Activated naive CD4-positive, alpha-beta T cell treated with anti-CD3 and anti-CD28 coated beads for 36 hours (primary cell): ENCODE measurements at regions not wholly inside any gene's neighbourhood (a gene's known extent, or its start where the extent isn't known, plus 50 kb on each side); places are given as distances from the start of the nearest gene placed in this dataset.
"Not testable (repeated sequence)": the region's sequence is repeated elsewhere in the genome, so short reads cannot be mapped to it uniquely, and the experiment has no call there.

ENCODE experiments used
- CTCF ChIA-PET: fragments of 350-600 bp; sonication (Branson Sonifier 250); formaldehyde crosslinking; loops from one replicate; lab custom pipeline; 2021; ENCODE audit warnings: antibody characterized with exemption; lab: Charles Lee
- DNase-seq: peaks from one replicate; pipeline ENCODE4 v3.0.0-alpha.2; 2020
- H3K27ac Mint-ChIP-seq: one replicate; pipeline ENCODE4 v1.8.0; 2021; ENCODE audit warnings: mild to moderate bottlenecking, mixed read lengths
- H3K27me3 Mint-ChIP-seq: one replicate; pipeline ENCODE4 v1.8.0; 2021; ENCODE audit warnings: low read depth, mixed read lengths
- H3K36me3 Mint-ChIP-seq: one replicate; pipeline ENCODE4 v1.8.0; 2021; ENCODE audit warnings: low read depth, mixed read lengths
- H3K4me1 Mint-ChIP-seq: one replicate; pipeline ENCODE4 v1.8.0; 2021; ENCODE audit warnings: low read depth, mixed read lengths
- H3K4me3 Mint-ChIP-seq: one replicate; pipeline ENCODE4 v1.8.0; 2021; ENCODE audit warnings: mild to moderate bottlenecking, moderate library complexity, mixed read lengths
- H3K9me3 Mint-ChIP-seq: one replicate; pipeline ENCODE4 v1.8.0; 2021; ENCODE audit warnings: mixed read lengths
- intact Hi-C: fragments of 100-400 bp; cut with micrococcal nuclease; formaldehyde crosslinking; loops from one replicate; pipeline ENCODE4 v1.15.1; 2023

- CTCF ChIA-PET, result no interaction called here
- Mint-ChIP-seq H3K4me1 (peaks cover 3% of the 10 kb centered on the region), H3K9me3 (no peaks in the 10 kb centered on the region)
Measured at GRCh38 chr7:77484785-77485184, 52.3 kb upstream of the PTPN12 start.

GRCh38 chr7:77482015-77482414 lies 55.1 kb upstream of the PTPN12 start:
- no peaks in the 10 kb centered on the region for H3K36me3 Mint-ChIP-seq
- no peaks in the 10 kb centered on the region for H3K27me3 Mint-ChIP-seq
- no peaks in the 10 kb centered on the region for H3K9me3 Mint-ChIP-seq
- no peak overlapping the region for H3K27ac Mint-ChIP-seq
- no peak for DNase-seq
- peaks cover 3% of the 10 kb centered on the region for H3K4me1 Mint-ChIP-seq
- no peak overlapping the region for H3K4me3 Mint-ChIP-seq
- intact Hi-C loops, result no loop called here
- CTCF ChIA-PET, result no interaction called here

More at GRCh38 chr7:77484785-77485184, 52.3 kb upstream of the PTPN12 start:
- H3K4me3 Mint-ChIP-seq, result no peak overlapping the region
- intact Hi-C loops, result no loop called here
- DNase-seq, result no peak
- H3K27me3 Mint-ChIP-seq, result no peaks in the 10 kb centered on the region
- H3K36me3 Mint-ChIP-seq, result no peaks in the 10 kb centered on the region
- no peak overlapping the region for H3K27ac Mint-ChIP-seq

- H3K27ac Mint-ChIP-seq, result no peak overlapping the region
- H3K4me1 Mint-ChIP-seq, result peaks cover 3% of the 10 kb centered on the region
- intact Hi-C loops, result no loop called here
- no peak for DNase-seq
- CTCF ChIA-PET, result no interaction called here
- H3K27me3 Mint-ChIP-seq, result no peaks in the 10 kb centered on the region
- no peaks in the 10 kb centered on the region for H3K9me3 Mint-ChIP-seq
- no peak overlapping the region for H3K4me3 Mint-ChIP-seq
- H3K36me3 Mint-ChIP-seq, result no peaks in the 10 kb centered on the region
Measured at GRCh38 chr7:77481615-77482014, 55.5 kb upstream of the PTPN12 start.

- DNase-seq, intact Hi-C loops, H3K27me3 Mint-ChIP-seq, H3K4me3 Mint-ChIP-seq, H3K9me3 Mint-ChIP-seq, H3K4me1 Mint-ChIP-seq, CTCF ChIA-PET, H3K36me3 Mint-ChIP-seq, H3K27ac Mint-ChIP-seq: not testable (repeated sequence)
Measured at GRCh38 chr7:77480102-77480627, 56.9 kb upstream of the PTPN12 start.

GRCh38 chr7:77479536-77480088 lies 57.5 kb upstream of the PTPN12 start:
- no peak overlapping the region for H3K4me3 Mint-ChIP-seq
- intact Hi-C loops, result no loop called here
- CTCF ChIA-PET, result no interaction called here
- DNase-seq, result no peak
- no peaks in the 10 kb centered on the region for H3K36me3 Mint-ChIP-seq
- peaks cover 3% of the 10 kb centered on the region for H3K4me1 Mint-ChIP-seq
- H3K27me3 Mint-ChIP-seq, result no peaks in the 10 kb centered on the region
- H3K27ac Mint-ChIP-seq, result no peak overlapping the region
- no peaks in the 10 kb centered on the region for H3K9me3 Mint-ChIP-seq

- no peak for DNase-seq
- intact Hi-C loops, result no loop called here
- CTCF ChIA-PET, result no interaction called here
- H3K9me3 Mint-ChIP-seq, result no peaks in the 10 kb centered on the region
- H3K4me1 Mint-ChIP-seq, result peaks cover 3% of the 10 kb centered on the region
- H3K4me3 Mint-ChIP-seq, result no peak overlapping the region
- H3K27me3 Mint-ChIP-seq, result no peaks in the 10 kb centered on the region
- no peaks in the 10 kb centered on the region for H3K36me3 Mint-ChIP-seq
- no peak overlapping the region for H3K27ac Mint-ChIP-seq
Measured at GRCh38 chr7:77476871-77477270, 60.2 kb upstream of the PTPN12 start.

GRCh38 chr7:77475181-77475580 lies 59.0 kb upstream of the GSAP start:
- no peaks in the 10 kb centered on the region for H3K4me1 Mint-ChIP-seq
- no peak for DNase-seq
- H3K36me3 Mint-ChIP-seq, result no peaks in the 10 kb centered on the region
- no peak overlapping the region for H3K4me3 Mint-ChIP-seq
- H3K27me3 Mint-ChIP-seq, result no peaks in the 10 kb centered on the region
- no peak overlapping the region for H3K27ac Mint-ChIP-seq
- intact Hi-C loops, result no loop called here
- H3K9me3 Mint-ChIP-seq, result no peaks in the 10 kb centered on the region
- CTCF ChIA-PET, result no interaction called here

- Mint-ChIP-seq H3K4me1 (no peaks in the 10 kb centered on the region), H3K36me3 (no peaks in the 10 kb centered on the region), H3K9me3 (no peaks in the 10 kb centered on the region), H3K27me3 (no peaks in the 10 kb centered on the region), H3K27ac (no peak overlapping the region), H3K4me3 (no peak overlapping the region)
- no peak for DNase-seq
- CTCF ChIA-PET, result no interaction called here
- intact Hi-C loops, result no loop called here
Measured at GRCh38 chr7:77474756-77475155, 58.6 kb upstream of the GSAP start.

GRCh38 chr7:77473229-77474005 lies 57.3 kb upstream of the GSAP start:
- Mint-ChIP-seq H3K36me3 (no peaks in the 10 kb centered on the region), H3K4me3 (no peak overlapping the region)

GRCh38 chr7:77469927-77470326 lies 53.8 kb upstream of the GSAP start:
- H3K9me3 Mint-ChIP-seq, result peaks cover 2% of the 10 kb centered on the region
- H3K36me3 Mint-ChIP-seq, result no peaks in the 10 kb centered on the region
- CTCF ChIA-PET, result no interaction called here
- no peak overlapping the region for H3K4me3 Mint-ChIP-seq
- H3K4me1 Mint-ChIP-seq, result peaks cover 2% of the 10 kb centered on the region
- intact Hi-C loops, result no loop called here
- H3K27me3 Mint-ChIP-seq, result no peaks in the 10 kb centered on the region
- no peak for DNase-seq
- H3K27ac Mint-ChIP-seq, result no peak overlapping the region

More at GRCh38 chr7:77473229-77474005, 57.3 kb upstream of the GSAP start:
- H3K9me3 Mint-ChIP-seq, result peaks cover 2% of the 10 kb centered on the region
- DNase-seq, result no peak
- no peaks in the 10 kb centered on the region for H3K27me3 Mint-ChIP-seq
- H3K27ac Mint-ChIP-seq, result no peak overlapping the region
- H3K4me1 Mint-ChIP-seq, result no peaks in the 10 kb centered on the region
- CTCF ChIA-PET, result interaction anchor here (0.7 kb wide), 1 partner anchor 177 kb away, joined by 3 read pairs; no protein-coding TSS in a partner anchor
- intact Hi-C loops, result no loop called here

- no peak for DNase-seq
- Mint-ChIP-seq H3K27ac (no peak overlapping the region), H3K27me3 (no peaks in the 10 kb centered on the region), H3K9me3 (peaks cover 2% of the 10 kb centered on the region), H3K4me3 (no peak overlapping the region), H3K36me3 (no peaks in the 10 kb centered on the region), H3K4me1 (peaks cover 16% of the 10 kb centered on the region)
- CTCF ChIA-PET, result interaction anchor here (1.0 kb wide), 1 partner anchor 292 kb away, joined by 3 read pairs; no protein-coding TSS in a partner anchor
- intact Hi-C loops, result no loop called here
Measured at GRCh38 chr7:77467408-77467807, 51.3 kb upstream of the GSAP start.

GRCh38 chr7:77466450-77466849 lies 50.3 kb upstream of the GSAP start:
- H3K27ac Mint-ChIP-seq, result no peak overlapping the region
- H3K4me3 Mint-ChIP-seq, result no peak overlapping the region
- no peaks in the 10 kb centered on the region for H3K27me3 Mint-ChIP-seq
- peaks cover 2% of the 10 kb centered on the region for H3K9me3 Mint-ChIP-seq
- DNase-seq, result no peak
- no peaks in the 10 kb centered on the region for H3K36me3 Mint-ChIP-seq
- H3K4me1 Mint-ChIP-seq, result peaks cover 16% of the 10 kb centered on the region
- CTCF ChIA-PET, result interaction anchor here (1.0 kb wide), 1 partner anchor 293 kb away, joined by 3 read pairs; no protein-coding TSS in a partner anchor
- intact Hi-C loops, result no loop called here
